Activated CD8-positive, alpha-beta T cell treated with anti-CD3 and anti-CD28 coated beads for 36 hours (primary cell): ENCODE measurements at regions not wholly inside any gene's neighbourhood (a gene's known extent, or its start where the extent isn't known, plus 50 kb on each side); places are given as distances from the start of the nearest gene placed in this dataset.

Experiments used
- ATAC-seq: fragments of 200-7000 bp; cut with Tn5 transposase; one replicate; pipeline ENCODE4 v1.10.0; 2021; ENCODE audit warnings: mild to moderate bottlenecking, moderate library complexity
- CTCF ChIA-PET: fragments of 350-600 bp; sonication (Branson Sonifier 250); formaldehyde crosslinking; loops from one replicate; lab custom pipeline; 2021; ENCODE audit warnings: antibody characterized with exemption; lab: Charles Lee
- POLR2A ChIA-PET: fragments of 350-600 bp; sonication (Branson Sonifier 250); formaldehyde crosslinking; loops from one replicate; lab custom pipeline; 2021; ENCODE audit warnings: antibody characterized with exemption; lab: Charles Lee
- DNase-seq: peaks from one replicate; pipeline ENCODE4 v3.0.0-alpha.2; 2020
- H3K27ac Mint-ChIP-seq: one replicate; pipeline ENCODE4 v1.8.0; 2021; ENCODE audit warnings: mild to moderate bottlenecking, mixed read lengths
- H3K27me3 Mint-ChIP-seq: one replicate; pipeline ENCODE4 v1.8.0; 2021; ENCODE audit warnings: mixed read lengths
- H3K36me3 Mint-ChIP-seq: one replicate; pipeline ENCODE4 v1.8.0; 2021; ENCODE audit warnings: low read depth, mixed read lengths
- H3K4me1 Mint-ChIP-seq: one replicate; pipeline ENCODE4 v1.8.0; 2021; ENCODE audit warnings: low read depth, mixed read lengths
- H3K4me3 Mint-ChIP-seq: one replicate; pipeline ENCODE4 v1.8.0; 2021; ENCODE audit warnings: mild to moderate bottlenecking, moderate library complexity, mixed read lengths
- H3K9me3 Mint-ChIP-seq: one replicate; pipeline ENCODE4 v1.8.0; 2021; ENCODE audit warnings: mixed read lengths
- intact Hi-C: fragments of 100-400 bp; cut with micrococcal nuclease; formaldehyde crosslinking; loops from one replicate; pipeline ENCODE4 v1.10.0; 2022
- TF ChIP-seq, protein P1 (sequence below): fragments of 200-600 bp; IDR thresholded peaks from one replicate; pipeline ENCODE4 v1.8.0; 2022; ENCODE audit warnings: antibody characterized with exemption, mild to moderate bottlenecking

GRCh38 chr5:158609333-158610050 is 490.2 kb downstream of the EBF1 start:
- DNase-seq: no peak
- Mint-ChIP-seq H3K9me3 (no peaks in the 10 kb centered on the region), H3K4me1 (no peaks in the 10 kb centered on the region), H3K4me3 (no peak overlapping the region), H3K27ac (no peak overlapping the region), H3K27me3 (no peaks in the 10 kb centered on the region), H3K36me3 (no peaks in the 10 kb centered on the region)
- CTCF ChIA-PET: no interaction called here
- intact Hi-C loops: no loop called here
- POLR2A ChIA-PET: no interaction called here
- TF ChIP-seq, protein P1, sequence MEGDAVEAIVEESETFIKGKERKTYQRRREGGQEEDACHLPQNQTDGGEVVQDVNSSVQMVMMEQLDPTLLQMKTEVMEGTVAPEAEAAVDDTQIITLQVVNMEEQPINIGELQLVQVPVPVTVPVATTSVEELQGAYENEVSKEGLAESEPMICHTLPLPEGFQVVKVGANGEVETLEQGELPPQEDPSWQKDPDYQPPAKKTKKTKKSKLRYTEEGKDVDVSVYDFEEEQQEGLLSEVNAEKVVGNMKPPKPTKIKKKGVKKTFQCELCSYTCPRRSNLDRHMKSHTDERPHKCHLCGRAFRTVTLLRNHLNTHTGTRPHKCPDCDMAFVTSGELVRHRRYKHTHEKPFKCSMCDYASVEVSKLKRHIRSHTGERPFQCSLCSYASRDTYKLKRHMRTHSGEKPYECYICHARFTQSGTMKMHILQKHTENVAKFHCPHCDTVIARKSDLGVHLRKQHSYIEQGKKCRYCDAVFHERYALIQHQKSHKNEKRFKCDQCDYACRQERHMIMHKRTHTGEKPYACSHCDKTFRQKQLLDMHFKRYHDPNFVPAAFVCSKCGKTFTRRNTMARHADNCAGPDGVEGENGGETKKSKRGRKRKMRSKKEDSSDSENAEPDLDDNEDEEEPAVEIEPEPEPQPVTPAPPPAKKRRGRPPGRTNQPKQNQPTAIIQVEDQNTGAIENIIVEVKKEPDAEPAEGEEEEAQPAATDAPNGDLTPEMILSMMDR: no peak
- ATAC-seq: no peak

DNA sequence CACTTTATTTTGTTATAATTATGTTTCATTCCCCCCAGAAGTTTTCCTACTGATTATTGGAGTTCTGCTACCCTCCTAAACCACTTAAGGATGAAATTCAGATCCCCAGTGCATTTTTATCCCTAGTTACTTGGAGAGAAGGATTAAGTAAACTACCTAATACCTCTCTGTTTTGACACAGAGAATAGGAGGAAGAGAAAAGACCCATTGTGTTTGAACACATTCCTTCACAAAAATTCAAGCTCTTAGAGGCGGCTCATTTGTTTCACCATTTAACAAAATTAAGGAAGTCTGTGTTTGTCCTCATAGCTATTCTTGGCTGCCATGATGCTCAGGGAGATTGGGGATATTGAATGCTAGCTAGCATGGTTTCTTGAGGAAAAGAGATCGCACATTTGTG is 492.6 kb downstream of the EBF1 start:
- POLR2A ChIA-PET: no interaction called here
- CTCF ChIA-PET: no interaction called here

DNA sequence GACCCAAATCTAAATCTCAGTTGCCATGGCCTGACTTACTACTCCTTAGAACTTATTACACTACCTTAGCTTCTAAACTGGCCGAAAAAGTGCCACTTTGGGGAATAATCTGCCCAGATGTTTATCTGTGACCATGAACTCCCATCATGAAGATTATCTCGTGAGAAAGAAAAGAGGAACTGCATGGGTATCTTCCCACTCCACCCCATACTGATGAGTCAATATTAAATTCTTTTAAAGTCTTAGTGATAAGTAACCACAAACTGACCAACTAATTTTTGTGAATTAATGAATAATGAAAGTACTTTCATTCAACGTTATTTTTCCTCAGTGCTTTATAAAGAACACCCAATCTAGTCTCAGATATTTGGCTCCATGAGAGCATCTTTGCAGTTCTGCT is 493.5 kb downstream of the EBF1 start:
- ATAC-seq: no peak
- no peaks in the 10 kb centered on the region for H3K9me3 Mint-ChIP-seq
- ChIA-PET CTCF (no interaction called here), POLR2A (no interaction called here)
- H3K4me3 Mint-ChIP-seq: no peak overlapping the region
- no peak overlapping the region for H3K27ac Mint-ChIP-seq
- intact Hi-C loops: no loop called here
- TF ChIP-seq, protein P1: no peak
- DNase-seq: no peak
- H3K27me3 Mint-ChIP-seq: no peaks in the 10 kb centered on the region
- no peaks in the 10 kb centered on the region for H3K36me3 Mint-ChIP-seq
- no peaks in the 10 kb centered on the region for H3K4me1 Mint-ChIP-seq

More for the DNA sequence above, 492.6 kb downstream of the EBF1 start:
- H3K27ac Mint-ChIP-seq: no peak overlapping the region
- DNase-seq: no peak
- H3K4me1 Mint-ChIP-seq: no peaks in the 10 kb centered on the region
- H3K27me3 Mint-ChIP-seq: no peaks in the 10 kb centered on the region
- ATAC-seq: no peak
- no peaks in the 10 kb centered on the region for H3K9me3 Mint-ChIP-seq
- no peak overlapping the region for H3K4me3 Mint-ChIP-seq
- intact Hi-C loops: no loop called here
- H3K36me3 Mint-ChIP-seq: no peaks in the 10 kb centered on the region
- TF ChIP-seq, protein P1: no peak

DNA sequence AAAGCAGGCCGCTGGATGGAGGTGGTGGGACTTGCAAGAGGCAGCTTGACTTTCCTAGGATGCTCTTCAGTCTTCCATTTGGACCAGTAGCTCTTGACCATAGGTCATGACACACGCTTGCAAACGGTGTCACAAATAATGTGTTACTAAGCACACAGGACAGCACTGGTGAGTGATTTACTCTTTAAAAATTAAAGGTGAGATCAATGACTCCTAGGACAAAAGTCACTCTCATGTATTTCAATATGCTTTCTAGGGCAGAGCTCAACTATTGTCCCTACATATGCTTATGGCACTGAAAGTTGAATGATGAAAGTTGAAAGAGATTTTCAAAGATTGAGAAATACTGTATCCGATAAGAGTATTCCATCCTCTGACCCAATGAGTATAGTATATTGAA is 496.7 kb downstream of the EBF1 start:
- ATAC-seq: no peak
- Mint-ChIP-seq H3K36me3 (no peaks in the 10 kb centered on the region), H3K9me3 (no peaks in the 10 kb centered on the region), H3K27ac (no peak overlapping the region), H3K27me3 (no peaks in the 10 kb centered on the region), H3K4me3 (no peak overlapping the region), H3K4me1 (no peaks in the 10 kb centered on the region)
- intact Hi-C loops: no loop called here
- DNase-seq: no peak
- ChIA-PET POLR2A (no interaction called here), CTCF (no interaction called here)
- TF ChIP-seq, protein P1: no peak

DNA sequence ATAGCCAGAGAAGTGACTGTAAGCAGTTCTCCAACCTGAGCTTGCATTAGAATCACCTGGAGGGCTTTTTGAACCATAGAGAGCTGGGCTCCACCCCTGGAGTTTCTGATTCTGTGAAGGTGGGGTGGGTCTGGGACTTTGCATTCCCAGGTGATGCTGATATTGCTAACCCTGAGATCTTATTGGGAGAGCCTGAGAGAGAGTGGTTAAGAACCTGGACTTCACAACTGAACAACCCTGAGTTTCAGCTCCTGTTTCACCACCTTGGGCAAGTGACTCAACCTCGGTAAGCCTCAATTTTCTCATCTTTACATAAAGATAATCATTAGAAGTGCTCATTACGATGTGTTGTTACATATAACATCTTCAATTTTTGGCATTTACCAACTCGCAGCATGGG is 498.6 kb downstream of the EBF1 start:
- ChIA-PET CTCF (no interaction called here), POLR2A (no interaction called here)
- Mint-ChIP-seq H3K27ac (no peak overlapping the region), H3K27me3 (no peaks in the 10 kb centered on the region), H3K36me3 (no peaks in the 10 kb centered on the region), H3K4me1 (no peaks in the 10 kb centered on the region), H3K9me3 (no peaks in the 10 kb centered on the region), H3K4me3 (no peak overlapping the region)
- TF ChIP-seq, protein P1: no peak
- ATAC-seq (no peak), DNase-seq (no peak)
- intact Hi-C loops: no loop called here
